ENCODE measurements at regions not wholly inside any gene's neighbourhood (a gene's known extent, or its start where the extent isn't known, plus 50 kb on each side); places are given as distances from the start of the nearest gene placed in this dataset.
"Not testable (repeated sequence)": the region's sequence is repeated elsewhere in the genome, so short reads cannot be mapped to it uniquely, and the experiment has no call there.

GRCh38 chr1:200281201-200281835, 128.5 kb downstream of the ZNF281 start:
- no peak for DNase-seq (ENCODE audit: low spot score)

- peak; percentile 23 for DNase-seq (ENCODE audit: low spot score)
Measured at GRCh38 chr1:200279810-200280411, 129.9 kb downstream of the ZNF281 start.

GRCh38 chr1:200275816-200276453, 133.9 kb downstream of the ZNF281 start:
- no peak for DNase-seq (ENCODE audit: low spot score)

GRCh38 chr1:200275415-200275814, 134.4 kb downstream of the ZNF281 start:
- no peak for DNase-seq (ENCODE audit: low spot score)

- DNase-seq (ENCODE audit: low spot score) = no peak
Measured at GRCh38 chr1:200274116-200274515, 135.7 kb downstream of the ZNF281 start.

- DNase-seq (ENCODE audit: low spot score) = no peak
Measured at GRCh38 chr1:200272481-200273068, 137.3 kb downstream of the ZNF281 start.

- no peak for DNase-seq (ENCODE audit: low spot score)
Measured at GRCh38 chr1:200269256-200269655, 140.6 kb downstream of the ZNF281 start.

- no peak for DNase-seq (ENCODE audit: low spot score)
Measured at GRCh38 chr1:200267937-200268336, 141.9 kb downstream of the ZNF281 start.

GRCh38 chr1:200267458-200267857, 142.4 kb downstream of the ZNF281 start:
- DNase-seq (ENCODE audit: low spot score) = no peak

- DNase-seq (ENCODE audit: low spot score) = no peak
Measured at GRCh38 chr1:200266871-200267270, 143.0 kb downstream of the ZNF281 start.

- no peak for DNase-seq (ENCODE audit: low spot score)
Measured at GRCh38 chr1:200265881-200266280, 144.0 kb downstream of the ZNF281 start.

GRCh38 chr1:200265104-200265503, 144.7 kb downstream of the ZNF281 start:
- no peak for DNase-seq (ENCODE audit: low spot score)

GRCh38 chr1:200263203-200263602, 146.6 kb downstream of the ZNF281 start:
- no peak for DNase-seq (ENCODE audit: low spot score)

- no peak for DNase-seq (ENCODE audit: low spot score)
Measured at GRCh38 chr1:200262326-200262965, 147.4 kb downstream of the ZNF281 start.

- no peak for DNase-seq (ENCODE audit: low spot score)
Measured at GRCh38 chr1:200260597-200261335, 149.1 kb downstream of the ZNF281 start.

GRCh38 chr1:200258447-200259375, 151.1 kb downstream of the ZNF281 start:
- no peak for DNase-seq (ENCODE audit: low spot score)

GRCh38 chr1:200257235-200257634, 152.6 kb downstream of the ZNF281 start:
- no peak for DNase-seq (ENCODE audit: low spot score)

- DNase-seq (ENCODE audit: low spot score) = not testable (repeated sequence)
Measured at GRCh38 chr1:200254602-200255001, 155.2 kb downstream of the ZNF281 start.

- no peak for DNase-seq (ENCODE audit: low spot score)
Measured at GRCh38 chr1:200253774-200254495, 155.9 kb downstream of the ZNF281 start.

GRCh38 chr1:200252531-200252930, 157.3 kb downstream of the ZNF281 start:
- no peak for DNase-seq (ENCODE audit: low spot score)

Data from hematopoietic multipotent progenitor cell treated with erythropoietin and hydrocortisone succinate and interleukin-3 and kit ligand, for 15 days (in vitro differentiated cells).